ENCODE measurements at regions not wholly inside any gene's neighbourhood (a gene's known extent, or its start where the extent isn't known, plus 50 kb on each side); places are given as distances from the start of the nearest gene placed in this dataset.

- no peak overlapping the region for H3K27ac ChIP-seq (ENCODE audit: low read depth, low read length)
- POLR2A ChIA-PET, result no interaction called here
- ATAC-seq (no peak), DNase-seq (no peak)
- no peaks in the 10 kb centered on the region for H3K36me3 ChIP-seq (ENCODE audit: control insufficient read depth in 2 of 3, insufficient read depth in 3 of 3, low read length in 3 of 3)
- H3K4me3 Mint-ChIP-seq, result no peak overlapping the region
- no peaks in the 10 kb centered on the region for H3K9me3 ChIP-seq (ENCODE audit: control insufficient read depth in 2 of 3, low read length in 3 of 3)
- no peaks in the 10 kb centered on the region for H3K36me3 Mint-ChIP-seq
- H3K9me3 Mint-ChIP-seq, result no peaks in the 10 kb centered on the region
- H3K27me3 Mint-ChIP-seq, result no peaks in the 10 kb centered on the region
- no peak overlapping the region for H3K4me3 ChIP-seq (ENCODE audit: low read length)
- peaks cover 0 to 3% (median 0%) of the 10 kb centered on the region in 7 donors for H3K4me1 Mint-ChIP-seq
- CTCF ChIA-PET, result no interaction called here
- H3K4me1 ChIP-seq (ENCODE audit: control insufficient read depth in 2 of 2, insufficient read depth in 2 of 2, low read length in 2 of 2), result no peaks in the 10 kb centered on the region
- no peak overlapping the region for H3K27ac Mint-ChIP-seq
- H3K27me3 ChIP-seq (ENCODE audit: control insufficient read depth in 2 of 2, insufficient read depth in 2 of 2, low read length in 2 of 2), result no peaks in the 10 kb centered on the region
- intact Hi-C loops (cut with micrococcal nuclease), result no loop called here
Observed at GRCh38 chrX:10039821-10040793, 72.9 kb downstream of the CLDN34 start.

- DNase-seq, result no peak
- POLR2A ChIA-PET, result no interaction called here
- Histone ChIP-seq H3K36me3 (ENCODE audit: control insufficient read depth in 2 of 3, insufficient read depth in 3 of 3, low read length in 3 of 3) (no peaks in the 10 kb centered on the region), H3K4me3 (ENCODE audit: low read length) (no peak overlapping the region), H3K27me3 (ENCODE audit: control insufficient read depth in 2 of 2, insufficient read depth in 2 of 2, low read length in 2 of 2) (no peaks in the 10 kb centered on the region), H3K9me3 (ENCODE audit: control insufficient read depth in 2 of 3, low read length in 3 of 3) (no peaks in the 10 kb centered on the region), H3K27ac (ENCODE audit: low read depth, low read length) (no peak overlapping the region), H3K4me1 (ENCODE audit: control insufficient read depth in 2 of 2, insufficient read depth in 2 of 2, low read length in 2 of 2) (no peaks in the 10 kb centered on the region)
- ATAC-seq, result no peak
- intact Hi-C loops (cut with micrococcal nuclease), result no loop called here
- CTCF ChIA-PET, result no interaction called here
- H3K4me1 Mint-ChIP-seq, result peaks cover 0 to 2% (median 0%) of the 10 kb centered on the region in 7 donors
- no peaks in the 10 kb centered on the region for H3K27me3 Mint-ChIP-seq
- H3K36me3 Mint-ChIP-seq, result no peaks in the 10 kb centered on the region
- no peak overlapping the region for H3K4me3 Mint-ChIP-seq
- H3K27ac Mint-ChIP-seq, result no peak overlapping the region
- no peaks in the 10 kb centered on the region for H3K9me3 Mint-ChIP-seq
Observed at GRCh38 chrX:10040961-10041360, 73.8 kb downstream of the CLDN34 start.

GRCh38 chrX:10041383-10041782 is 74.2 kb downstream of the CLDN34 start:
- ChIA-PET POLR2A (no interaction called here), CTCF (no interaction called here)
- Mint-ChIP-seq H3K9me3 (no peaks in the 10 kb centered on the region), H3K4me3 (no peak overlapping the region), H3K27ac (no peak overlapping the region), H3K4me1 (peaks cover 0 to 2% (median 0%) of the 10 kb centered on the region in 7 donors), H3K36me3 (no peaks in the 10 kb centered on the region), H3K27me3 (no peaks in the 10 kb centered on the region)
- H3K9me3 ChIP-seq (ENCODE audit: control insufficient read depth in 2 of 3, low read length in 3 of 3), result no peaks in the 10 kb centered on the region
- no peak overlapping the region for H3K4me3 ChIP-seq (ENCODE audit: low read length)
- no peaks in the 10 kb centered on the region for H3K36me3 ChIP-seq (ENCODE audit: control insufficient read depth in 2 of 3, insufficient read depth in 3 of 3, low read length in 3 of 3)
- no peaks in the 10 kb centered on the region for H3K27me3 ChIP-seq (ENCODE audit: control insufficient read depth in 2 of 2, insufficient read depth in 2 of 2, low read length in 2 of 2)
- no peak overlapping the region for H3K27ac ChIP-seq (ENCODE audit: low read depth, low read length)
- intact Hi-C loops (cut with micrococcal nuclease), result no loop called here
- no peak for ATAC-seq
- DNase-seq, result no peak
- no peaks in the 10 kb centered on the region for H3K4me1 ChIP-seq (ENCODE audit: control insufficient read depth in 2 of 2, insufficient read depth in 2 of 2, low read length in 2 of 2)

GRCh38 chrX:10042055-10042454 is 74.9 kb downstream of the CLDN34 start:
- ATAC-seq, result no peak
- ChIA-PET CTCF (no interaction called here), POLR2A (no interaction called here)
- no peak overlapping the region for H3K27ac Mint-ChIP-seq
- Histone ChIP-seq H3K4me3 (ENCODE audit: low read length) (no peak overlapping the region), H3K27me3 (ENCODE audit: control insufficient read depth in 2 of 2, insufficient read depth in 2 of 2, low read length in 2 of 2) (no peaks in the 10 kb centered on the region), H3K9me3 (ENCODE audit: control insufficient read depth in 2 of 3, low read length in 3 of 3) (no peaks in the 10 kb centered on the region), H3K4me1 (ENCODE audit: control insufficient read depth in 2 of 2, insufficient read depth in 2 of 2, low read length in 2 of 2) (no peaks in the 10 kb centered on the region), H3K36me3 (ENCODE audit: control insufficient read depth in 2 of 3, insufficient read depth in 3 of 3, low read length in 3 of 3) (no peaks in the 10 kb centered on the region), H3K27ac (ENCODE audit: low read depth, low read length) (no peak overlapping the region)
- intact Hi-C loops (cut with micrococcal nuclease), result no loop called here
- H3K4me3 Mint-ChIP-seq, result no peak overlapping the region
- no peaks in the 10 kb centered on the region for H3K9me3 Mint-ChIP-seq
- H3K36me3 Mint-ChIP-seq, result no peaks in the 10 kb centered on the region
- no peak for DNase-seq
- peaks cover 0 to 2% (median 0%) of the 10 kb centered on the region in 7 donors for H3K4me1 Mint-ChIP-seq
- H3K27me3 Mint-ChIP-seq, result no peaks in the 10 kb centered on the region

GRCh38 chrX:10043386-10043785 is 76.2 kb downstream of the CLDN34 start:
- CTCF ChIA-PET, result no interaction called here
- Histone ChIP-seq H3K4me3 (ENCODE audit: low read length) (no peak overlapping the region), H3K27ac (ENCODE audit: low read depth, low read length) (no peak overlapping the region), H3K36me3 (ENCODE audit: control insufficient read depth in 2 of 3, insufficient read depth in 3 of 3, low read length in 3 of 3) (no peaks in the 10 kb centered on the region), H3K4me1 (ENCODE audit: control insufficient read depth in 2 of 2, insufficient read depth in 2 of 2, low read length in 2 of 2) (no peaks in the 10 kb centered on the region), H3K27me3 (ENCODE audit: control insufficient read depth in 2 of 2, insufficient read depth in 2 of 2, low read length in 2 of 2) (no peaks in the 10 kb centered on the region), H3K9me3 (ENCODE audit: control insufficient read depth in 2 of 3, low read length in 3 of 3) (no peaks in the 10 kb centered on the region)
- Mint-ChIP-seq H3K4me1 (peaks cover 0 to 2% (median 0%) of the 10 kb centered on the region in 7 donors), H3K4me3 (no peak overlapping the region), H3K36me3 (no peaks in the 10 kb centered on the region), H3K27me3 (no peaks in the 10 kb centered on the region), H3K9me3 (no peaks in the 10 kb centered on the region), H3K27ac (no peak overlapping the region)
- DNase-seq (no peak), ATAC-seq (no peak)
- POLR2A ChIA-PET, result no interaction called here
- intact Hi-C loops (cut with micrococcal nuclease), result no loop called here

GRCh38 chrX:10044021-10044420 is 76.9 kb downstream of the CLDN34 start:
- ChIA-PET POLR2A (no interaction called here), CTCF (no interaction called here)
- intact Hi-C loops (cut with micrococcal nuclease), result no loop called here
- Histone ChIP-seq H3K36me3 (ENCODE audit: control insufficient read depth in 2 of 3, insufficient read depth in 3 of 3, low read length in 3 of 3) (no peaks in the 10 kb centered on the region), H3K4me3 (ENCODE audit: low read length) (no peak overlapping the region), H3K9me3 (ENCODE audit: control insufficient read depth in 2 of 3, low read length in 3 of 3) (no peaks in the 10 kb centered on the region), H3K27me3 (ENCODE audit: control insufficient read depth in 2 of 2, insufficient read depth in 2 of 2, low read length in 2 of 2) (no peaks in the 10 kb centered on the region), H3K4me1 (ENCODE audit: control insufficient read depth in 2 of 2, insufficient read depth in 2 of 2, low read length in 2 of 2) (no peaks in the 10 kb centered on the region), H3K27ac (ENCODE audit: low read depth, low read length) (no peak overlapping the region)
- no peaks in the 10 kb centered on the region for H3K27me3 Mint-ChIP-seq
- no peak for DNase-seq
- no peak overlapping the region for H3K4me3 Mint-ChIP-seq
- H3K9me3 Mint-ChIP-seq, result no peaks in the 10 kb centered on the region
- no peak overlapping the region for H3K27ac Mint-ChIP-seq
- H3K36me3 Mint-ChIP-seq, result no peaks in the 10 kb centered on the region
- no peak for ATAC-seq
- peaks cover 0 to 2% (median 0%) of the 10 kb centered on the region in 7 donors for H3K4me1 Mint-ChIP-seq

Data from naive thymus-derived CD4-positive, alpha-beta T cell (primary cell).